ENCODE measurements at regions not wholly inside any gene's neighbourhood (a gene's known extent, or its start where the extent isn't known, plus 50 kb on each side); places are given as distances from the start of the nearest gene placed in this dataset.
"Not testable (repeated sequence)": the region's sequence is repeated elsewhere in the genome, so short reads cannot be mapped to it uniquely, and the experiment has no call there.

DNA sequence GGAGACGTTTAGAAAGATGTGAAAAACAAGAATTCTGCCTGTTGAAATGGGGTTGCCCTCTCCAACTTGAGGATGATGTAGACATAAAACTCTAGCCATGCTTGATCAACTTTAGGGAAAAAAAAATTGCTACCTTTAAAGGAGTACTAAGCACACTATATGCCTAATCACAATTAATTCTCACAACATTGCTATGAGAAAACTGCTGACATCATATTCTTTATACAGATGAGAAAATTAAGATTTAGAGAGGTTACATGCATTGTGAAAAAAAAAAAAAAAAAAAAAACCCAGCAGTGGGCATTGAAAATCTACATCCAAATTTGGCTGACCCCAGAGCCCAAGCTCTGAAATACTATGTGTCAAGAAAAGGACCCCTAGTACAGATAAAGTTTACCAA is 617.2 kb upstream of the ADGRL2 start:
- H3K9ac ChIP-seq (ENCODE audit: low read depth in 1 of 2, low read length in 2 of 2) = no peak overlapping the region
- H3K36me3 ChIP-seq (ENCODE audit: control insufficient read depth in 1 of 2, insufficient read depth in 2 of 2, low read length in 2 of 2) = no peaks in the 10 kb centered on the region
- H3K9me3 ChIP-seq (ENCODE audit: control insufficient read depth in 1 of 2, low read length in 2 of 2) = peaks cover 2 to 6% of the 10 kb centered on the region in 2 donors
- no peaks in the 10 kb centered on the region for H3K27me3 ChIP-seq (ENCODE audit: control insufficient read depth in 1 of 2, insufficient read depth in 2 of 2, low read length in 2 of 2)
- no peak overlapping the region for H3K27ac ChIP-seq (ENCODE audit: low read depth, low read length)
- H3K4me3 ChIP-seq (ENCODE audit: low read depth in 1 of 2, low read length in 2 of 2) = no peak overlapping the region
- peaks cover 0 to 5% of the 10 kb centered on the region in 2 donors for H3K4me1 ChIP-seq (ENCODE audit: control insufficient read depth in 1 of 2, insufficient read depth in 2 of 2, low read length in 2 of 2)

DNA sequence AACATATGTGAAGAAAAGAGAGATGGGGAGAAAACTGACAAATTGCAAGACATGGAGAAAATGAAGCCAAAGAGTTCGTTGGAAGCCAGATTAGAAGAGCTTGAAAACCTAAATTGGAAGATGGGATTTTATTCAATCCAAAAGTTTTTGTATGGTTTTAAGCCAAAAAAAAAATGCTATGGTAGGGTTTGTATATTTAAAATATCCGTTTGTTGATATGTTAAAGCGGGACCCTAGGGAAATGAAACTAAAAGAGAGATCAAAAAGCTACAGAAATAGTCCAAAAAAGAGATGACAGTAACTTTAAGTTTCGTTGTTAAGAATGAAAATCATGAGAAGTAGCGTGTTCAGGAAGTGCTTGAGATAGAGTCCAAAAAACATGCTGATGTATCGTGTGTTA is 617.7 kb upstream of the ADGRL2 start:
- Histone ChIP-seq H3K9me3 (ENCODE audit: control insufficient read depth in 1 of 2, low read length in 2 of 2) (peaks cover 2 to 6% of the 10 kb centered on the region in 2 donors), H3K9ac (ENCODE audit: low read depth in 1 of 2, low read length in 2 of 2) (no peak overlapping the region), H3K27ac (ENCODE audit: low read depth, low read length) (no peak overlapping the region), H3K36me3 (ENCODE audit: control insufficient read depth in 1 of 2, insufficient read depth in 2 of 2, low read length in 2 of 2) (no peaks in the 10 kb centered on the region), H3K4me1 (ENCODE audit: control insufficient read depth in 1 of 2, insufficient read depth in 2 of 2, low read length in 2 of 2) (peaks cover 0 to 5% of the 10 kb centered on the region in 2 donors), H3K27me3 (ENCODE audit: control insufficient read depth in 1 of 2, insufficient read depth in 2 of 2, low read length in 2 of 2) (no peaks in the 10 kb centered on the region), H3K4me3 (ENCODE audit: low read depth in 1 of 2, low read length in 2 of 2) (no peak overlapping the region)

GRCh38 chr1:81179242-81179641 is 621.5 kb upstream of the ADGRL2 start:
- Histone ChIP-seq H3K36me3 (ENCODE audit: control insufficient read depth in 1 of 2, insufficient read depth in 2 of 2, low read length in 2 of 2) (no peaks in the 10 kb centered on the region), H3K27me3 (ENCODE audit: control insufficient read depth in 1 of 2, insufficient read depth in 2 of 2, low read length in 2 of 2) (no peaks in the 10 kb centered on the region), H3K4me1 (ENCODE audit: control insufficient read depth in 1 of 2, insufficient read depth in 2 of 2, low read length in 2 of 2) (peaks cover 0 to 5% of the 10 kb centered on the region in 2 donors), H3K27ac (ENCODE audit: low read depth, low read length) (no peak overlapping the region), H3K9me3 (ENCODE audit: control insufficient read depth in 1 of 2, low read length in 2 of 2) (peaks cover 2 to 6% of the 10 kb centered on the region in 2 donors), H3K9ac (ENCODE audit: low read depth in 1 of 2, low read length in 2 of 2) (no peak overlapping the region), H3K4me3 (ENCODE audit: low read depth in 1 of 2, low read length in 2 of 2) (no peak overlapping the region)

DNA sequence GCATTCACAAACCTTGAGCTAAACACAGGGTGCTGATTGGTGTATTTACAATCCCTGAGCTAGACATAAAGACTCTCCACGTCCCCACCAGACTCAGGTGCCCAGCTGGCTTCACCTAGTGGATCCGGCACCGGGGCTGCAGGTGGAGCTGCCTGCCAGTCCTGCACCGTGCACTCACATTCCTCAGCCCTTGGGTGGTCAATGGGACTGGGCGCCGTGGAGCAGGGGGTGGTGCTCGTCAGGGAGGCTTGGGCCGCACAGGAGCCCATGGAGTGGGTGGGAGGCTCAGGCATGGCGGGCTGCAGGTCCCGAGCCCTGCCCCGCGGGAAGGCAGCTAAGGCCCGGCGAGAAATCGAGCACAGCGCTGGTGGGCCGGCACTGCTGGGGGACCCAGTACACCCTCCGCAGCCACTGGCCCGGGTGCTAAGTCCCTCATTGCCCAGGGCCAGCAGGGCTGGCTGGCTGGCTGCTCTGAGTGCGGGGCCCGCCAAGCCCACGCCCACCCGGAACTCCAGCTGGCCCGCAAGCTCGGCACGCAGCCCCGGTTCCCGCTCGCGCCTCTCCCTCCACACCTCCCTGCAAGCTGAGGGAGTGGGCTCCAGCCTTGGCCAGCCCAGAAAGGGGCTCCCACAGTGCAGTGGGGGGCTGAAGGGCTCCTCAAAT is 622.2 kb upstream of the ADGRL2 start:
- H3K4me3 ChIP-seq (ENCODE audit: low read depth in 1 of 2, low read length in 2 of 2); H3K36me3 ChIP-seq (ENCODE audit: control insufficient read depth in 1 of 2, insufficient read depth in 2 of 2, low read length in 2 of 2); H3K9ac ChIP-seq (ENCODE audit: low read depth in 1 of 2, low read length in 2 of 2); H3K27me3 ChIP-seq (ENCODE audit: control insufficient read depth in 1 of 2, insufficient read depth in 2 of 2, low read length in 2 of 2); H3K4me1 ChIP-seq (ENCODE audit: control insufficient read depth in 1 of 2, insufficient read depth in 2 of 2, low read length in 2 of 2); H3K9me3 ChIP-seq (ENCODE audit: control insufficient read depth in 1 of 2, low read length in 2 of 2); H3K27ac ChIP-seq (ENCODE audit: low read depth, low read length): not testable (repeated sequence)

GRCh38 chr1:81174811-81175476 is 625.8 kb upstream of the ADGRL2 start:
- Histone ChIP-seq H3K27ac (ENCODE audit: low read depth, low read length) (no peak overlapping the region), H3K9me3 (ENCODE audit: control insufficient read depth in 1 of 2, low read length in 2 of 2) (peaks cover 6 to 7% of the 10 kb centered on the region in 2 donors), H3K9ac (ENCODE audit: low read depth in 1 of 2, low read length in 2 of 2) (no peak overlapping the region), H3K36me3 (ENCODE audit: control insufficient read depth in 1 of 2, insufficient read depth in 2 of 2, low read length in 2 of 2) (no peaks in the 10 kb centered on the region), H3K4me1 (ENCODE audit: control insufficient read depth in 1 of 2, insufficient read depth in 2 of 2, low read length in 2 of 2) (peaks cover 0 to 5% of the 10 kb centered on the region in 2 donors), H3K4me3 (ENCODE audit: low read depth in 1 of 2, low read length in 2 of 2) (no peak overlapping the region), H3K27me3 (ENCODE audit: control insufficient read depth in 1 of 2, insufficient read depth in 2 of 2, low read length in 2 of 2) (no peaks in the 10 kb centered on the region)

DNA sequence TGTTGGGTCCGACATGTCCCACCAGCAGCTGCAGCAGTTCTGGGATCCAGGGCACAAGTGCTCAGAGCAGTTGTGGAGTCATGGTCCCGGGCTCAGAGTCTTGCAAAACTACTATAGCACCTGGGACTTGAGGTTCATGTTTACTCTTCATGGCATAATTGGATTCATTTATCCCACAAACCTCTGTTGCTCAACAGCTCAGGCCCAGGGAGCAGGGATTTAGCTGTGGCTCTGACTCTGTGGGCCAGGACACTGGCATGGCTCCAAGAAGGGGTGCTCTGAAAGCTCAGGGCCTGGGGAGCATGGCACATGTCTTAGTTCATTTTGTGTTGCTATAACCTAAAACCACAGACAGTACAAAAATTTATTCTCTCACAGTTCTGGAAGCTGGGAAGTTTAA is 626.7 kb upstream of the ADGRL2 start:
- Histone ChIP-seq H3K27ac (ENCODE audit: low read depth, low read length) (no peak overlapping the region), H3K4me3 (ENCODE audit: low read depth in 1 of 2, low read length in 2 of 2) (no peak overlapping the region), H3K4me1 (ENCODE audit: control insufficient read depth in 1 of 2, insufficient read depth in 2 of 2, low read length in 2 of 2) (no peaks in the 10 kb centered on the region), H3K36me3 (ENCODE audit: control insufficient read depth in 1 of 2, insufficient read depth in 2 of 2, low read length in 2 of 2) (no peaks in the 10 kb centered on the region), H3K27me3 (ENCODE audit: control insufficient read depth in 1 of 2, insufficient read depth in 2 of 2, low read length in 2 of 2) (no peaks in the 10 kb centered on the region), H3K9ac (ENCODE audit: low read depth in 1 of 2, low read length in 2 of 2) (no peak overlapping the region), H3K9me3 (ENCODE audit: control insufficient read depth in 1 of 2, low read length in 2 of 2) (peaks cover 6 to 7% of the 10 kb centered on the region in 2 donors)

DNA sequence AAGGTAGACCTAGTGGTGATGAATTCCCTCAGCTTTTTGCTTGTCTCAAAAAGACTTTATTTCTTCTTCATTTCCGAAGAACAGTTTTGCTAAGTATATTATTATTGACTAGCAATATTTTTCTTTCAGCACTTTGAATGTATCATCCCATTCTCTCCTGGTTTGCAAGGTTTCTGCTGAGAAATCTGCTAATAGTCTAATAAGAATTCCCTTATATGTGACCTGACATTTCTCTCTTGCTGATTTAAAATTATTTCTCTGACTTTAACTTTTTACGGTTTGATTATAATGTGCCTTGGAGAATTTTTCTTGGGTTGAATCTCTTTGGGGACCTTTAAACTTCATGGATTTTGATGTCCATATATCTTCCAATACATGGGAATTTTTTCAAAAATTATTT is 628.3 kb upstream of the ADGRL2 start:
- no peak overlapping the region for H3K9ac ChIP-seq (ENCODE audit: low read depth in 1 of 2, low read length in 2 of 2)
- no peaks in the 10 kb centered on the region for H3K27me3 ChIP-seq (ENCODE audit: control insufficient read depth in 1 of 2, insufficient read depth in 2 of 2, low read length in 2 of 2)
- peaks cover 6 to 7% of the 10 kb centered on the region in 2 donors for H3K9me3 ChIP-seq (ENCODE audit: control insufficient read depth in 1 of 2, low read length in 2 of 2)
- no peak overlapping the region for H3K27ac ChIP-seq (ENCODE audit: low read depth, low read length)
- H3K4me3 ChIP-seq (ENCODE audit: low read depth in 1 of 2, low read length in 2 of 2) = no peak overlapping the region
- H3K4me1 ChIP-seq (ENCODE audit: control insufficient read depth in 1 of 2, insufficient read depth in 2 of 2, low read length in 2 of 2) = no peaks in the 10 kb centered on the region
- no peaks in the 10 kb centered on the region for H3K36me3 ChIP-seq (ENCODE audit: control insufficient read depth in 1 of 2, insufficient read depth in 2 of 2, low read length in 2 of 2)

DNA sequence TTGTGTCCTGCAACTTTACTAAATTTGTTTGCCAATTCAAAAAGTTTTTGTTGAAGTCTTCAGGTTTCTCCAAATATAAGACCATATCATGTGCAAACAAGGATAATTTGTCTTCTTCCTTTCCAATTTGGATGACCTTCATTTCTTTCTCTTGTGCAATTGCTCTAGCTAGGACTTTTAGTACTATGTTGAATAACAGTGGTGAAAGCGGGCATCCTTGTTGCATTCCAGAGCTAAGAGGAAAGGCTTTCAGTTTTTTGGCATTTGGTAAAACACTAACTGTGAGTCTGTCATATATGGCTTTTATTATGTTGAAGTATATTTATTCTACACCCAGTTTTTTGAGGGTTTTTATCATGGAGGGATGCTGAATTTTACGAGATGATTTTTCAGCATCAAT is 630.0 kb upstream of the ADGRL2 start:
- H3K4me3 ChIP-seq (ENCODE audit: low read depth in 1 of 2, low read length in 2 of 2) = no peak overlapping the region
- no peak overlapping the region for H3K9ac ChIP-seq (ENCODE audit: low read depth in 1 of 2, low read length in 2 of 2)
- H3K27me3 ChIP-seq (ENCODE audit: control insufficient read depth in 1 of 2, insufficient read depth in 2 of 2, low read length in 2 of 2) = no peaks in the 10 kb centered on the region
- H3K4me1 ChIP-seq (ENCODE audit: control insufficient read depth in 1 of 2, insufficient read depth in 2 of 2, low read length in 2 of 2) = no peaks in the 10 kb centered on the region
- peaks cover 6 to 7% of the 10 kb centered on the region in 2 donors for H3K9me3 ChIP-seq (ENCODE audit: control insufficient read depth in 1 of 2, low read length in 2 of 2)
- H3K36me3 ChIP-seq (ENCODE audit: control insufficient read depth in 1 of 2, insufficient read depth in 2 of 2, low read length in 2 of 2) = no peaks in the 10 kb centered on the region
- H3K27ac ChIP-seq (ENCODE audit: low read depth, low read length) = no peak overlapping the region

DNA sequence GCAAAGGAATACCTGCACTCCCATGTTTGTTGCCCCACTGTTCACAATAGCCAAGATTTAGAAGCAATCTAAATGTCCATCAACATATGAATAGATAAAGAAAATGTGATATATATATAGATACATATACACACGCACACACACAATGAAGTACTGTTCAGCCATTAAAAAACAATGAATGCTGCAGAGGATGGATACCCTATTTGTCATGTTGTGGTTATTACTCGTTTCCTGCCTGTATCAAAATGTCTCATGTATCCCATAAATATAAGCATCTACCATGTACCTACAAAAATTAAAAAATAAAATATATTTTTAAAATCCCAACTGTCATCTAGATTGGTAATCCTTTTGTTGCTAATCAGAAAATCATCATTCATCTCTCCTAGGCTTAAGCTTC is 634.8 kb upstream of the ADGRL2 start:
- Histone ChIP-seq H3K4me1 (ENCODE audit: control insufficient read depth in 1 of 2, insufficient read depth in 2 of 2, low read length in 2 of 2) (no peaks in the 10 kb centered on the region), H3K27me3 (ENCODE audit: control insufficient read depth in 1 of 2, insufficient read depth in 2 of 2, low read length in 2 of 2) (no peaks in the 10 kb centered on the region), H3K27ac (ENCODE audit: low read depth, low read length) (no peak overlapping the region), H3K4me3 (ENCODE audit: low read depth in 1 of 2, low read length in 2 of 2) (no peak overlapping the region), H3K9ac (ENCODE audit: low read depth in 1 of 2, low read length in 2 of 2) (no peak overlapping the region), H3K9me3 (ENCODE audit: control insufficient read depth in 1 of 2, low read length in 2 of 2) (no peaks in the 10 kb centered on the region), H3K36me3 (ENCODE audit: control insufficient read depth in 1 of 2, insufficient read depth in 2 of 2, low read length in 2 of 2) (no peaks in the 10 kb centered on the region)

DNA sequence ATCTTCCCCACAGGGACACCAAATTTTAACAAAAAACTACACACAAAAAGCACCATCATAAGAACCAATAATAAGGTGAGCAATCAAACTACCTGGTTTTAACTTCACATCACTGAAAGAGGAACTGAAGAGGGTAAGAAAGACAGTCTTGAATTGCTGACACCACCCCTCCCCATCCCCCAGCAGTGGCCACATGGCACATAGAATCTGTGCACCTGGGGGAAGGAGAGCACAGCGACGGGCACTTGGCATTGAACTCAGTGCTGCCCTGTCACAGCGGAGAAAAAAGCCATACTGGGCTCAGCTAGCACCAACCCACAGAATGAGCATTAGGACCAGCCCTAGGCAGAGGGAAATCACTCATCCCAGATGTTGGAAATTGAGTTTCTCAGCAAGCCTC is 640.0 kb upstream of the ADGRL2 start:
- Histone ChIP-seq H3K27me3 (ENCODE audit: control insufficient read depth in 1 of 2, insufficient read depth in 2 of 2, low read length in 2 of 2) (no peaks in the 10 kb centered on the region), H3K4me3 (ENCODE audit: low read depth in 1 of 2, low read length in 2 of 2) (no peak overlapping the region), H3K4me1 (ENCODE audit: control insufficient read depth in 1 of 2, insufficient read depth in 2 of 2, low read length in 2 of 2) (no peaks in the 10 kb centered on the region), H3K36me3 (ENCODE audit: control insufficient read depth in 1 of 2, insufficient read depth in 2 of 2, low read length in 2 of 2) (no peaks in the 10 kb centered on the region), H3K27ac (ENCODE audit: low read depth, low read length) (no peak overlapping the region), H3K9ac (ENCODE audit: low read depth in 1 of 2, low read length in 2 of 2) (no peak overlapping the region), H3K9me3 (ENCODE audit: control insufficient read depth in 1 of 2, low read length in 2 of 2) (no peaks in the 10 kb centered on the region)
